HEK293T (cell line): ENCODE measurements at regions not wholly inside any gene's neighbourhood (a gene's known extent, or its start where the extent isn't known, plus 50 kb on each side); places are given as distances from the start of the nearest gene placed in this dataset.

Source experiments
- CTCF ChIA-PET: fragments of 350-600 bp; formaldehyde crosslinking; extraction: SDS; loops from one replicate; lab custom pipeline; 2021; ENCODE audit warnings: antibody characterized with exemption, inconsistent platforms; lab: Yijun Ruan, JAX
- POLR2A ChIA-PET: fragments of 350-600 bp; formaldehyde crosslinking; extraction: SDS; loops from one replicate; lab custom pipeline; 2020; ENCODE audit warnings: antibody characterized with exemption, inconsistent platforms; lab: Yijun Ruan, JAX
- DNase-seq: peaks from one replicate; pipeline ENCODE4 v3.0.0; 2012; ENCODE audit warnings: mixed read lengths; ENCODE audit errors: extremely low spot score
- ARNT ChIP-seq: fragments of 450-650 bp; IDR thresholded peaks from 2 replicates; pipeline ENCODE4 v1.6.1; 2017; ENCODE audit warnings: mild to moderate bottlenecking
- BHLHE40 ChIP-seq: fragments of 450-650 bp; IDR thresholded peaks from 2 replicates; pipeline ENCODE4 v1.6.1; 2016; ENCODE audit warnings: mild to moderate bottlenecking, moderate library complexity, borderline replicate concordance
- CTBP1 ChIP-seq: fragments of 450-650 bp; IDR thresholded peaks from 2 replicates; pipeline ENCODE4 v1.6.1; 2016; ENCODE audit warnings: borderline replicate concordance
- ELF4 ChIP-seq: fragments of 450-650 bp; IDR thresholded peaks from 2 replicates; pipeline ENCODE4 v1.6.1; 2017; ENCODE audit warnings: antibody characterized with exemption
- FOXA1 ChIP-seq: fragments of 450-650 bp; IDR thresholded peaks from 2 replicates; pipeline ENCODE4 v1.6.1; 2016; ENCODE audit warnings: mild to moderate bottlenecking
- FOXK2 ChIP-seq: fragments of 450-650 bp; IDR thresholded peaks from 2 replicates; pipeline ENCODE4 v1.6.1; 2016; ENCODE audit warnings: mild to moderate bottlenecking
- FOXM1 ChIP-seq: fragments of 450-650 bp; IDR thresholded peaks from 2 replicates; pipeline ENCODE4 v1.6.1; 2017; ENCODE audit warnings: mild to moderate bottlenecking, borderline replicate concordance
- HDGF ChIP-seq: fragments of 450-650 bp; IDR thresholded peaks from 2 replicates; pipeline ENCODE4 v1.6.1; 2017; ENCODE audit warnings: antibody characterized with exemption, borderline replicate concordance
- L3MBTL2 ChIP-seq: fragments of 450-650 bp; conservative IDR thresholded peaks from 2 replicates; pipeline ENCODE4 v1.6.1; 2016; ENCODE audit warnings: mild to moderate bottlenecking
- LEF1 ChIP-seq: fragments of 450-650 bp; IDR thresholded peaks from 2 replicates; pipeline ENCODE4 v1.6.1; 2017; ENCODE audit warnings: mild to moderate bottlenecking, borderline replicate concordance
- NFRKB ChIP-seq: fragments of 450-650 bp; IDR thresholded peaks from 2 replicates; pipeline ENCODE4 v1.6.1; 2016; ENCODE audit warnings: mild to moderate bottlenecking, moderate library complexity
- PKNOX1 ChIP-seq: fragments of 450-650 bp; IDR thresholded peaks from 2 replicates; pipeline ENCODE4 v1.6.1; 2016
- SP1 ChIP-seq: fragments of 450-650 bp; IDR thresholded peaks from 2 replicates; pipeline ENCODE4 v1.6.1; 2017
- SUZ12 ChIP-seq: fragments of 450-650 bp; IDR thresholded peaks from 2 replicates; pipeline ENCODE4 v1.6.1; 2016; ENCODE audit warnings: mild to moderate bottlenecking
- TARDBP ChIP-seq: fragments of 450-650 bp; IDR thresholded peaks from 2 replicates; pipeline ENCODE4 v1.6.1; 2016
- ZNF384 ChIP-seq: fragments of 450-650 bp; IDR thresholded peaks from 2 replicates; pipeline ENCODE4 v1.6.1; 2016

DNA sequence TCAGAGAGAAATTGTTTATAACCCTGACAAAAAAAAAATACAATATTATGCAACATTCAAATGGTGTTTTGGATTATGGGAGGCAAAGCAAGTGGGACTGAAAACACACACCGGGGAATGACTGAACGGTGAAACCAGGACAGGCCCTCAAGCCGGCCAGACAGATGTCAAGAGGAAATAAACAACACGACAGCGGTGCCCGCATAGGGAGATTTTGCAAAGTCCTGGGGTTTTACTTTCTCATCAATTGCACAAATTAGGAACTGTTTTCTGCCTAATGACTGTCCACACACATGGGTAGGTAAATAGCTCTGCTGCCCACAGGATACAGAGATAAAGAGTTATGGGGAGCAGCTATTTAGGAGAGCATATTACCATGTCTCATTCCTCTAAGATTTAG is 134.5 kb downstream of the IRS2 start:
- DNase-seq = no peak
- ChIA-PET POLR2A (no interaction called here), CTCF (no interaction called here)
- no peak for TF ChIP-seq FOXA1
- no peak for TF ChIP-seq FOXK2
- no peak for TF ChIP-seq ZNF384
- TF ChIP-seq L3MBTL2 = no peak
- TF ChIP-seq CTBP1 = no peak
- TF ChIP-seq TARDBP = no peak
- no peak for TF ChIP-seq FOXM1
- no peak for TF ChIP-seq SP1
- TF ChIP-seq LEF1 = no peak
- no peak for TF ChIP-seq SUZ12

- no peak for DNase-seq
- ChIA-PET POLR2A (no interaction called here), CTCF (no interaction called here)
- no peak for TF ChIP-seq HDGF
- no peak for TF ChIP-seq SP1
- TF ChIP-seq FOXM1 = no peak
- TF ChIP-seq ARNT = no peak
- no peak for TF ChIP-seq SUZ12
- TF ChIP-seq ELF4 = no peak
- no peak for TF ChIP-seq PKNOX1
- TF ChIP-seq LEF1 = no peak
- no peak for TF ChIP-seq FOXK2
- no peak for TF ChIP-seq NFRKB
- TF ChIP-seq TARDBP = no peak
- TF ChIP-seq L3MBTL2 = no peak
- no peak for TF ChIP-seq ZNF384
Measured at GRCh38 chr13:109651311-109651710, 135.1 kb downstream of the IRS2 start.

GRCh38 chr13:109650861-109651260 is 135.5 kb downstream of the IRS2 start:
- ChIA-PET POLR2A (no interaction called here), CTCF (no interaction called here)
- DNase-seq = no peak
- no peak for TF ChIP-seq FOXM1
- TF ChIP-seq PKNOX1 = no peak
- no peak for TF ChIP-seq FOXA1
- no peak for TF ChIP-seq ARNT
- no peak for TF ChIP-seq SUZ12
- TF ChIP-seq FOXK2 = no peak
- TF ChIP-seq ELF4 = no peak
- TF ChIP-seq L3MBTL2 = no peak

DNA sequence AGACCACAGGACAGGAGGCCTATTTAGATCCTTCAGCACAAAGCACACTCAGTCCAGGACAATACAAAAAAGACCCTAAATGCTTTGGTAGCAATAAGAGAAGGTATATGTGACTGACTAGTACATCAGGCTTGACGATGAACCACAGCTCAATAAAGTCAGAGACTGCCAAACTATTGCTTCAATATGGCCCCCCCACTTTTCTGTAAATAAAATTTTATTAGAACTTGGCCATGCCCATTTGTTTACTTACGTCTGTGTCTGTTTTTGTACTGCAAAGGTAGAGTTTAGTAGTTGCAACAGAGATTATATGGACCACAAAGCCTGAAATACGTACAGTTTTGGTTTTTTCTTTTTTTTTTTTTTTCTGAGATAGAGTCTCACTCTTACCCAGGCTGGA is 136.7 kb downstream of the IRS2 start:
- TF ChIP-seq PKNOX1 (no peak), FOXM1 (no peak), HDGF (no peak)
- DNase-seq = no peak
- POLR2A ChIA-PET = no interaction called here
- CTCF ChIA-PET = no interaction called here

- DNase-seq = no peak
- POLR2A ChIA-PET = no interaction called here
- CTCF ChIA-PET = no interaction called here
- TF ChIP-seq FOXA1 (no peak), PKNOX1 (no peak), L3MBTL2 (no peak)
Measured at GRCh38 chr13:109647699-109648098, 138.7 kb downstream of the IRS2 start.

- ChIA-PET POLR2A (no interaction called here), CTCF (no interaction called here)
- DNase-seq = no peak
- TF ChIP-seq L3MBTL2 (no peak), FOXK2 (no peak), TARDBP (no peak), SUZ12 (no peak), HDGF (no peak), PKNOX1 (no peak), FOXM1 (no peak), SP1 (no peak), BHLHE40 (no peak), ELF4 (no peak), ARNT (no peak), CTBP1 (no peak), FOXA1 (no peak)
Measured at GRCh38 chr13:109647053-109647452, 139.3 kb downstream of the IRS2 start.

- ChIA-PET POLR2A (no interaction called here), CTCF (no interaction called here)
Measured at GRCh38 chr13:109646423-109646822, 140.0 kb downstream of the IRS2 start.

More at GRCh38 chr13:109646423-109646822, 140.0 kb downstream of the IRS2 start:
- TF ChIP-seq ELF4 = no peak
- no peak for TF ChIP-seq L3MBTL2
- TF ChIP-seq ARNT = no peak
- TF ChIP-seq SP1 = no peak
- no peak for TF ChIP-seq BHLHE40
- no peak for TF ChIP-seq ZNF384
- TF ChIP-seq CTBP1 = no peak
- no peak for DNase-seq
